ENCODE measurements at regions not wholly inside any gene's neighbourhood (a gene's known extent, or its start where the extent isn't known, plus 50 kb on each side); places are given as distances from the start of the nearest gene placed in this dataset.

DNA sequence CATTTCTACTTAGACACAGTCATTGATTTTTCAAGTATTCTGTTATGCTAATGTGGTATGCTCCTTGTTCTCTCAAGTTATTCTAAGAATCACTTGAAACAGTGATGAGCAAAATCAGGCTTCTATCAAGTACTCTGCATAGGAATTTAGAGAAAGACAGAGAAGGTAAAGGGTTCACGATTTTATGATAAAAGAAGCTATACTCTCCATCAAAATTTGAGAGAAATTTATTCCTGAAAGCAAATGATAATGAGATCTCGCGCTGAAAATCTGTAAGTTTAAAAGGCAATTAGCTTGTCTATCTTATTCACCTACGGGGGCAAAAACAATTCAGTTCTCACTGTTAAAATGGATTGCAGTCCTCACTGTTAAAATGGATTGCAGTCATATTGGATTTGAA, 1404.3 kb upstream of the FLRT2 start:
- intact Hi-C loops (cut with DNase I), result no loop called here
- Histone ChIP-seq H3K4me3 (replicated peaks in 1 of 3) (no peak overlapping the region), H3K36me3 (no peaks in the 10 kb centered on the region), H3K9me3 (no peaks in the 10 kb centered on the region), H3K27ac (no peak overlapping the region), H3K27me3 (no peaks in the 10 kb centered on the region), H3K4me1 (peaks cover 0 to 11% of the 10 kb centered on the region in 2 donors)
- TF ChIP-seq CTCF (IDR thresholded peaks at IDR 0.05) (no peak), POLR2A (IDR thresholded peaks at IDR 0.05) (no peak)
- no peak for DNase-seq
- 60 to 70% methylated on average over 4 of the region's 4 CpGs for WGBS, 2 donors

GRCh38 chr14:84127495-84127894, 1402.4 kb upstream of the FLRT2 start:
- Histone ChIP-seq H3K36me3 (no peaks in the 10 kb centered on the region), H3K27ac (no peak overlapping the region), H3K9me3 (no peaks in the 10 kb centered on the region), H3K4me1 (peaks cover 0 to 21% of the 10 kb centered on the region in 2 donors), H3K27me3 (no peaks in the 10 kb centered on the region), H3K4me3 (replicated peaks in 1 of 3) (no peak overlapping the region)
- no peak for DNase-seq
- TF ChIP-seq POLR2A (IDR thresholded peaks at IDR 0.05) (no peak), CTCF (IDR thresholded peaks at IDR 0.05) (no peak)
- WGBS, 2 donors, result 78 to 86% methylated on average over 3 of the region's 3 CpGs
- intact Hi-C loops (cut with DNase I), result no loop called here

DNA sequence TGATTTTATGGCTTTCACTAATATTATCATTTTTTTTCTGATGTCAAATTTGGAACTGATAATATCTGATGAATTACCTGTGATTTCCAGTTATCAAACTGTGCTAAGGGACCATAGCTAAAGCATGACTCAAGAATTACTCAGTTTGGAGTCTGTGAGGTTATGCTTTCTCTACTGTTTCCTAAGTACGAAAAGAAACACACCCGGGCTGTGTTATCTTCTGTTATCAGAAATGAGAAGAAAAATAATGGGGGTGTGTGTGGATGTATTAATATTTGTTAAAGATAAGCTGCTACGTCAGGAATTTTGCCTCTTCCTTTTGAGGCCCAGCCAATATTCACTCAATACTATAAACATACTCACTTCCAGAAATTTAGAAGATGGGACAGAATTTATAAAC, 1401.9 kb upstream of the FLRT2 start:
- intact Hi-C loops (cut with DNase I), result no loop called here
- WGBS, 2 donors, result 71 to 80% methylated on average over 3 of the region's 3 CpGs
- Histone ChIP-seq H3K9me3 (no peaks in the 10 kb centered on the region), H3K27me3 (no peaks in the 10 kb centered on the region), H3K4me3 (replicated peaks in 1 of 3) (no peak overlapping the region), H3K36me3 (no peaks in the 10 kb centered on the region), H3K27ac (no peak overlapping the region), H3K4me1 (peaks cover 0 to 21% of the 10 kb centered on the region in 2 donors)
- no peak for DNase-seq
- TF ChIP-seq POLR2A (IDR thresholded peaks at IDR 0.05) (no peak), CTCF (IDR thresholded peaks at IDR 0.05) (no peak)

GRCh38 chr14:84129007-84129406, 1400.9 kb upstream of the FLRT2 start:
- Histone ChIP-seq H3K36me3 (no peaks in the 10 kb centered on the region), H3K27me3 (no peaks in the 10 kb centered on the region), H3K9me3 (no peaks in the 10 kb centered on the region), H3K27ac (no peak overlapping the region), H3K4me1 (peaks cover 0 to 21% of the 10 kb centered on the region in 2 donors), H3K4me3 (replicated peaks in 1 of 3) (no peak overlapping the region)
- no peak for DNase-seq
- TF ChIP-seq CTCF (IDR thresholded peaks at IDR 0.05) (no peak), POLR2A (IDR thresholded peaks at IDR 0.05) (no peak)
- WGBS, 2 donors, result 77 to 80% methylated on average over 5 of the region's 5 CpGs
- intact Hi-C loops (cut with DNase I), result no loop called here

DNA sequence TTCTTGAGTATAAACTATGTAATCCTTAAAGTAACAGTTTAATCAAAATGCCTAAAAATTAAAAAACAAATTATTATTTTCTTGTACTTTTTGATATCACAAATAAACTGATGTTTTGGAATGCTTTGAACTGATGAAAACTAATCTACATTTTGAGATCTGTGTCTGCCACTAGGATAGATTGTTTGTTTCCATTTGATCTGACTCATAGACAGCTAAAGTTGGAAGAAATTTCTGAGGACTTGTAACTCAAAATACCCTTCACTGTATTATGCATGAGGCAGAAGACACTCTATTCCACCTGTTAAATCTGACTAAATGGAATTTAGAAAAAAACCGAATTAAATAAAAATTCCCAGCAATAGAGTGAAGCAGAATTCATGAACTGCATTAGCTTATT, 1400.0 kb upstream of the FLRT2 start:
- no peaks in the 10 kb centered on the region for H3K27me3 ChIP-seq

GRCh38 chr14:84131924-84132323, 1398.0 kb upstream of the FLRT2 start:
- DNase-seq, result no peak
- Histone ChIP-seq H3K36me3 (no peaks in the 10 kb centered on the region), H3K9me3 (no peaks in the 10 kb centered on the region), H3K27ac (no peak overlapping the region), H3K4me3 (replicated peaks in 1 of 3) (no peak overlapping the region), H3K4me1 (peaks cover 0 to 10% of the 10 kb centered on the region in 2 donors), H3K27me3 (no peaks in the 10 kb centered on the region)
- intact Hi-C loops (cut with DNase I), result no loop called here
- TF ChIP-seq CTCF (IDR thresholded peaks at IDR 0.05) (no peak), POLR2A (IDR thresholded peaks at IDR 0.05) (no peak)

More for the DNA sequence above, 1400.0 kb upstream of the FLRT2 start:
- no peak for DNase-seq
- Histone ChIP-seq H3K9me3 (no peaks in the 10 kb centered on the region), H3K27ac (no peak overlapping the region), H3K36me3 (no peaks in the 10 kb centered on the region), H3K4me3 (replicated peaks in 1 of 3) (no peak overlapping the region), H3K4me1 (peaks cover 0 to 21% of the 10 kb centered on the region in 2 donors)
- 89 to 90% methylated on average over 1 of the region's 1 CpG for WGBS, 2 donors
- intact Hi-C loops (cut with DNase I), result no loop called here
- no peak for TF ChIP-seq POLR2A (IDR thresholded peaks at IDR 0.05)
